Motor neuron (in vitro differentiated cells): ENCODE measurements at regions not wholly inside any gene's neighbourhood (a gene's known extent, or its start where the extent isn't known, plus 50 kb on each side); places are given as distances from the start of the nearest gene placed in this dataset.
A peak's percentile ranks its signal among the peaks of the same experiment; 100 is the strongest.
"Not testable (repeated sequence)": the region's sequence is repeated elsewhere in the genome, so short reads cannot be mapped to it uniquely, and the experiment has no call there.

ENCODE experiments used
- ATAC-seq, 8 experiments: fragments of 200-7000 bp; cut with Tn5 transposase; replicated peaks in 6 of 8; 2 replicates each; pipeline ENCODE4 v1.8.0; 2021; ENCODE audit warnings: mild to moderate bottlenecking in 8 of 8, moderate library complexity in 8 of 8
- H3K27ac ChIP-seq, 2 donors: fragments of 250-450 bp; sonication (Bioruptor Pico); 2 replicates each; pipeline ENCODE4 v1.9.0; 2021; ENCODE audit warnings: antibody characterized with exemption in 2 of 2, mild to moderate bottlenecking in 2 of 2, moderate library complexity in 1 of 2
- H3K4me1 ChIP-seq, 2 donors: fragments of 250-450 bp; sonication (Bioruptor Pico); replicated peaks in 1 of 2; 2 replicates each; pipeline ENCODE4 v1.6.1; 2021; ENCODE audit warnings: antibody characterized with exemption in 2 of 2, mild to moderate bottlenecking in 2 of 2, moderate library complexity in 1 of 2
- H3K4me3 ChIP-seq, 5 donors: fragments of 250-450 bp; sonication (Bioruptor Pico); 2 replicates each; pipeline ENCODE4 v1.9.0; 2021; ENCODE audit warnings: antibody characterized with exemption in 5 of 5, mild to moderate bottlenecking in 5 of 5, moderate library complexity in 4 of 5
- WGBS, 10 experiments: fragments of 450-650 bp; shearing (Covaris generic); methylation state at CpG; one replicate each; pipeline ENCODE4 v1.0.0; 2022; 5-methylcytosine and 5-hydroxymethylcytosine counted together
- in situ Hi-C, 9 experiments: fragments of 400-800 bp; cut with MboI; loops; one replicate each; pipeline ENCODE4 v1.15.0; 2021; ENCODE audit warnings: low sequenced_read_pairs in 9 of 9, low pct_unique_long_range_greater_than_20kb in 2 of 9; ENCODE audit not compliant: unreplicated experiment in 9 of 9

DNA sequence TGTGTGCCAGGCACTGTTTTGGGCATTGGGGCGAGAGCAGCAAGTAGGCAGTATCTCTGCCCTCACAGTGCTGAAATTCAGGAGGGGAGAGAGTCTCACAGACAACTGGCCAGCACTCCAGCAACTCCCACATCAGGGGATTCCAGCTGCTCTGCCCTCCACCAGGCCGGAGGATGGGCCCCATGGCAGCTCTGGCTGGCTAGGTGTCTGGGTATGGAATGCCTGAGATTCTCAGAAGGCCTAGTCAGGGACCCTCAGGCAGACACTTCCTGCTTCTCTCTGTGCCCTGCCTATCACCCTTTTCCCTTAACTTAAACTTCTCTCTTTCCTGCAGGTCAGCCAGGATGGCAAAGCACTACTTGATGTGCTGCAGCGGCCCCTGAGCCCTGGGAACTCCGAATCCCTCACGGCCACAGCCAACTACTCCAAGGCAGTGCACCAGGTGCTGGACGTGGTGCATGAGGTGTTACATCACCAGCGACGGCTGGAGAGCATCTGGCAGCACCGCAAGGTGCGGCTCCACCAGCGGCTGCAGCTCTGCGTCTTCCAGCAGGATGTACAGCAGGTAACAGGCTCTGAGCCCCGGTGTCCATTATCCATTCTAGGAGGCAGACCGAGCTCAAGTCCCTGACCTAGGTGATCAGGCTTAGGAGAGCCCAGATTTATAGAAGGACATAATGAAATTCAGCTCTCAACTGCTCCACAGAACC, 342.2 kb upstream of the ROPN1 start:
- Histone ChIP-seq H3K27ac (no peak overlapping the region), H3K4me3 (no peak overlapping the region), H3K4me1 (no peaks in the 10 kb centered on the region)
- in situ Hi-C loops: loop anchor here in 1 of 9 experiments (25.0 kb wide), 1 partner anchor 128 kb away; no protein-coding TSS in a partner anchor
- ATAC-seq: no peak
- 40 to 100% (median 91%) methylated on average over 2 to 13 of the region's 14 CpGs; no CpG with 5 or more reads in 4 of the 10 experiments for WGBS, 10 experiments

DNA sequence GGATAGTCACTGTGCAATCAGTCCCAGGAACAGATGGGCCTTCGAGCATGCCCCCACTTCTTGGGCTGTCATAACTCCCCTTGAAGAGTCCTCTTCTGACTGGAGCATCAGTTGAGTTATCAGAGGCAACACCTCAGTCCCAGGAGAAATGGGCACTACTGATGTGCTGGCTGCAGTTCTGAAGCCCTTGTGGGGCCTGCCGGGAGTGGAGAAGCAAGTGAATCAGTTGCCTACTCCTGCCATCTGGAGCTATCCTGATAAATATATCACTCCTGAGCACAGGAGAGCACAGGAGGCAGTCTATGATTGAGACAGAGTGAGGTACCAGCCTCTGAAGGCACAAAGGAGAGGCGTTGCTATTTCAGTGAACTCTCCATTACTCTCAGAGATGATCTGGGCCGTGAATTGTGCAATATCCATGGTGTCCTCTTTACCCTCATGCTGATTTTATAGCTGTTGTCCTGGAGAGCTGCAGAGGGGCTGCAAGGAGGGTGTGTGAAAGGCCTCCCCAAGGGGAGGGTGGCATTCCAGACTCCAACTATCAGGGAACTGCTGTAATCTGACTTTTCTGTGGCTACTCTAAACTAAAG, 344.2 kb upstream of the ROPN1 start:
- Histone ChIP-seq H3K4me1 (no peaks in the 10 kb centered on the region), H3K4me3 (no peak overlapping the region), H3K27ac (no peak overlapping the region)
- ATAC-seq: peak in 1 of 8 experiments; percentile 23
- in situ Hi-C loops: loop anchor here in 1 of 9 experiments (25.0 kb wide), 1 partner anchor 126 kb away; no protein-coding TSS in a partner anchor
- WGBS, 10 experiments: 50 to 84% (median 67%) methylated on average over 1 to 4 of the region's 4 CpGs; no CpG with 5 or more reads in 5 of the 10 experiments

- H3K4me1 ChIP-seq: no peaks in the 10 kb centered on the region
- 46 to 100% (median 82%) methylated on average over 1 to 2 of the region's 2 CpGs; no CpG with 5 or more reads in 2 of the 10 experiments for WGBS, 10 experiments
- no peak for ATAC-seq
- H3K4me3 ChIP-seq: no peak overlapping the region
- in situ Hi-C loops: loop anchor here in 1 of 9 experiments (25.0 kb wide), 1 partner anchor 116 kb away; no protein-coding TSS in a partner anchor
- H3K27ac ChIP-seq: no peak overlapping the region
Measured at GRCh38 chr3:124345845-124346244, 353.9 kb upstream of the ROPN1 start.

GRCh38 chr3:124346487-124346886, 354.6 kb upstream of the ROPN1 start:
- ATAC-seq: no peak
- Histone ChIP-seq H3K4me1 (no peaks in the 10 kb centered on the region), H3K27ac (no peak overlapping the region), H3K4me3 (no peak overlapping the region)
- WGBS, 10 experiments: 76 to 100% (median 97%) methylated on average over 1 to 4 of the region's 4 CpGs; no CpG with 5 or more reads in 3 of the 10 experiments
- in situ Hi-C loops: loop anchor here in 1 of 9 experiments (25.0 kb wide), 1 partner anchor 116 kb away; no protein-coding TSS in a partner anchor

DNA sequence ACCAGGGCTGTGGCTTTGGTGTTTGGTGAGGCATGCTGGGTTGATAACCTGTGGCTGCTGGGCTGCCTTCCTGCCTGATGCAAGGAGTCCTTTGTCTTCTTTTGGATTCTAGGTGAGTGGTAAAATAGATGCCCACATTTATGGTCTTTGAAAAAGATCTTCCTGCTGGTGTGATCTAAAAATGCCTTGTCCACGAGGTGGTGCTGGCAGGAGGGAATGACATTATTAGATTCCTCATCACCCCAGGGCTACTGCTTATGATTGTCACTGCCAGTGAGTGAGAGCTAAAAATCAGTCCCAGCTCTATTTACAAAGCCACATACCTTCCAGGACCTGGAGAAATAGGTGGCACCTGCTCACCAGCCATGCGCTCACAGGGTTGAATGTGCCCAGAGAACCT, 355.5 kb upstream of the ROPN1 start:
- Histone ChIP-seq H3K4me1 (peaks cover 3 to 6% of the 10 kb centered on the region in 2 donors), H3K4me3 (no peak overlapping the region), H3K27ac (no peak overlapping the region)
- WGBS, 10 experiments: 51 to 100% (median 87%) methylated on average over 1 to 2 of the region's 2 CpGs; no CpG with 5 or more reads in 4 of the 10 experiments
- in situ Hi-C loops: loop anchor here in 1 of 9 experiments (25.0 kb wide), 1 partner anchor 115 kb away; no protein-coding TSS in a partner anchor
- no peak for ATAC-seq

- not testable (repeated sequence) for H3K4me1 ChIP-seq, ATAC-seq, H3K27ac ChIP-seq, H3K4me3 ChIP-seq
- WGBS, 10 experiments: 67 to 100% (median 91%) methylated on average over 1 to 2 of the region's 5 CpGs; no CpG with 5 or more reads in 6 of the 10 experiments
- in situ Hi-C loops: loop anchor here in 1 of 9 experiments (25.0 kb wide), 1 partner anchor 114 kb away; no protein-coding TSS in a partner anchor
Measured at GRCh38 chr3:124348555-124348954, 356.6 kb upstream of the ROPN1 start.

DNA sequence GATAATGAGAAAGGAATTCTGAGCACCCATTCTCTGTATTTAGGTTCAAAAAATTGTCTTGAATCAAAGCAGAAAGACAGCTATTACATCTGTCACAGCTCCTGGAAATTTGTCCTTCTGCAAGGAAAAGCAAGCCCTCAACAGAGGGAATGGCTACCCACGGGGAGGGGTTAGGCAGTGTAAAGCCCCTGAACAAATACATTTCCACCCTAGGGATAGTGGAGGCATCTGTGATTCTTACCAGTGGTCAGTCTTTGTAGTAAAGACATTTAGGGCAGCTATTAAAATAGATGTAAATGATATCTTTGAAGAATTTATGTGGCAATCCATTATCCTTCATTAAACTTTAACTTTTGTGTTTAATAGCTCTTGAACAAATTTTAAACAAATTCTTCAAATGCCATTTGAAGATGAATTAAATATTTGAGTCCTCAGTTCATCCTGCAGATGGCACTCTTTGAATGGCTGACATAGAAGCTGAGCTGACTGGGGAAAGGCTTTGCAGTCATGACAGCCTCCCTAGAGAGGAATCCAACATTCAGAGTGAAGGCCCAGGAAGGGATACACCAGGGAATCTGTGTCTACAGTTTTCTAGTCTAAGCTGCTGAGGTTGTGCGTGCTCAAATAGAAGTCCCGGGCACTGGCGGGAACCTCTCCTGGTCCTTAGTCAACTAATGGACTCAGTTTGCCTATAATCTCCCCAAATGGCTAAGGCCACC, 359.7 kb upstream of the ROPN1 start:
- in situ Hi-C loops: loop anchor here in 3 of 9 experiments (10.0 to 25.0 kb wide), 3 partner anchors 111 to 203 kb away; no protein-coding TSS in a partner anchor
- peak; percentile 85 to 100 (median 97) for ATAC-seq

DNA sequence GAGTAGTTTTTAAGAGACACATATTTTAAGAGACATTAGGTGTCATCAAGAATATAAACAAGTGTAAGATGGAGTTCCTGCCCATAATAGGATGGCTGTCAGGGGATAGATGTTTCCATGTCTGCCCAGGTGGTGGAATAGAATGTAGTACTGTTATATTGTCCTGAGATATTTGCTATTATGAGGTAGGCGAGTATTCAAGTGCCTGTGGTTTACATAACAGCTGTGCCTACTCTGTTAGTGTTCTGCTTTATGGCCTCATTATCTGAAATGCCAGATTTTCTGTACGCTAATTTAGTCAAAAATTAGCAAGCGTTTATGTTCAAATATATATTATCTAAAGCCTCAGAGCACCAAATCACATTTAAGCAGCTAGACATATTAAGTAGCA, 360.2 kb upstream of the ROPN1 start:
- in situ Hi-C loops: loop anchor here in 3 of 9 experiments (10.0 to 25.0 kb wide), 3 partner anchors 110 to 203 kb away; no protein-coding TSS in a partner anchor
- WGBS, 10 experiments: 49 to 100% (median 98%) methylated on average over 2 to 3 of the region's 3 CpGs; no CpG with 5 or more reads in 1 of the 10 experiments
- H3K4me1 ChIP-seq: peaks cover 3 to 6% of the 10 kb centered on the region in 2 donors
- H3K27ac ChIP-seq: no peak overlapping the region
- no peak overlapping the region for H3K4me3 ChIP-seq
- ATAC-seq: peak in 6 of 8 experiments; percentile 32 to 68 (median 46)

More for the DNA sequence above, 359.7 kb upstream of the ROPN1 start:
- WGBS, 10 experiments: 0 to 90% (median 40%) methylated on average over 1 to 2 of the region's 4 CpGs; no CpG with 5 or more reads in 5 of the 10 experiments
- Histone ChIP-seq H3K4me3 (no peak overlapping the region), H3K4me1 (peaks cover 3 to 6% of the 10 kb centered on the region in 2 donors), H3K27ac (no peak overlapping the region)

- 28 to 100% (median 82%) methylated on average over 2 of the region's 2 CpGs; no CpG with 5 or more reads in 4 of the 10 experiments for WGBS, 10 experiments
- H3K4me1 ChIP-seq: peaks cover 3 to 6% of the 10 kb centered on the region in 2 donors
- peak in 3 of 8 experiments; percentile 8 to 49 (median 22) for ATAC-seq
- no peak overlapping the region for H3K4me3 ChIP-seq
- no peak overlapping the region for H3K27ac ChIP-seq
- in situ Hi-C loops: loop anchor here in 3 of 9 experiments (10.0 to 25.0 kb wide), 3 partner anchors 109 to 201 kb away; no protein-coding TSS in a partner anchor
Measured at GRCh38 chr3:124353691-124354090, 361.8 kb upstream of the ROPN1 start.

DNA sequence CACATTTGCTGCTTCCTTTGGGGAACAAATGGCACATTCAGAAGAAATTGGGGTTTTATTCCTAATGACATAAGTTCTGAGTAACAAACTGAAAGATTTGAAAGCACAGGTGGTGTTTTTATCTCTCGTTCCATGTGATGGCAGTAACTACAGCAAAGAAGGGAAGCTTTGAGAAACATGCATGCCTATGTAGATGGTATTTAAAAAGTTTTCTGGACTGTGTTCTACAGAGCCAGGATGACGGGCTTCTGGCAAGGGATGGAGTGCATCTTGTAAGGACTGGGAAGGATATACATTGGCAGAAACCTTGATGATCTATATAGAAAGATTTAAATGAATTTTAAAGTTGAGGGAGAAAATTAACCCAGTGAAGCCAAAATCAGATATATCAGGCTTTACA, 362.2 kb upstream of the ROPN1 start:
- in situ Hi-C loops: loop anchor here in 3 of 9 experiments (10.0 to 25.0 kb wide), 3 partner anchors 108 to 201 kb away; no protein-coding TSS in a partner anchor
- peak in 3 of 8 experiments; percentile 76 to 83 (median 81) for ATAC-seq
- H3K4me3 ChIP-seq: no peak overlapping the region
- no peak overlapping the region for H3K27ac ChIP-seq
- 33 to 100% (median 92%) methylated on average over 1 to 2 of the region's 2 CpGs; no CpG with 5 or more reads in 2 of the 10 experiments for WGBS, 10 experiments
- H3K4me1 ChIP-seq: peaks cover 3 to 6% of the 10 kb centered on the region in 2 donors

DNA sequence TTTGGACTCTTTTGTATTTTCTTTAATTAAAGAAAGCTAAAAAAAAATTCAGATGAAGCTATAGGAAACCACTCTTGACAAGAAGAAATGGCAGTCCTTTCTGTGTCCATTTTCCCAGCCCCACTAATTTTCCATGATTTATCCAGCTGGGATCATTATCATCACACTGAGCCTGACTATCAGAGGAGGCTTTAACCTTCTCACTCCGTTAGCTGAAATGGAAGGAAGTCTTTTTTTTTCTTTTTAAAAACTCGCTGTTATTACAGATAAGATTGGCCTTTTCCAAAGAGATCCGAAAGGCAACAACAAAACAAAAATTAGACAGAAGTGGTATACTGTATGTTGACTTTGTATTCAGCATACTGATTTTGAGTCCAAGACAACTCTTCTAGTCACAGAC, 366.2 kb upstream of the ROPN1 start:
- Histone ChIP-seq H3K4me1 (peaks cover 20 to 24% of the 10 kb centered on the region in 2 donors), H3K27ac (no peak overlapping the region), H3K4me3 (no peak overlapping the region)
- WGBS, 10 experiments: 76 to 100% (median 95%) methylated on average over 1 to 3 of the region's 3 CpGs
- no peak for ATAC-seq
- in situ Hi-C loops: loop anchor here in 3 of 9 experiments (10.0 to 25.0 kb wide), 3 partner anchors 104 to 197 kb away; no protein-coding TSS in a partner anchor

GRCh38 chr3:124360155-124360554, 368.2 kb upstream of the ROPN1 start:
- no peak overlapping the region for H3K4me3 ChIP-seq
- peaks cover 20 to 24% of the 10 kb centered on the region in 2 donors for H3K4me1 ChIP-seq
- 20 to 83% (median 67%) methylated on average over 1 to 2 of the region's 3 CpGs; no CpG with 5 or more reads in 7 of the 10 experiments for WGBS, 10 experiments
- in situ Hi-C loops: loop anchor here in 1 of 9 experiments (25.0 kb wide), 1 partner anchor 102 kb away; no protein-coding TSS in a partner anchor
- ATAC-seq: peak; percentile 11 to 85 (median 74)
- peak overlapping the region; percentile 29 to 53 for H3K27ac ChIP-seq
